Endodermal cell (in vitro differentiated cells): ENCODE measurements at regions not wholly inside any gene's neighbourhood (a gene's known extent, or its start where the extent isn't known, plus 50 kb on each side); places are given as distances from the start of the nearest gene placed in this dataset.

ENCODE experiments used
- DNase-seq: peaks from one replicate; pipeline ENCODE4 v3.0.0-alpha.2; 2017
- H3K27ac ChIP-seq: 2 replicates; pipeline ENCODE4 v1.5.1; 2013; ENCODE audit warnings: mild to moderate bottlenecking, low read depth, low read length, moderate library complexity
- H3K27me3 ChIP-seq: 2 replicates; pipeline ENCODE4 v1.6.1; 2013; ENCODE audit warnings: mild to moderate bottlenecking, low read length, moderate library complexity; ENCODE audit not compliant: insufficient read depth, control insufficient read depth, poor library complexity, severe bottlenecking
- H3K36me3 ChIP-seq: 2 replicates; pipeline ENCODE4 v1.7.0; 2013; ENCODE audit warnings: mild to moderate bottlenecking, low read length, moderate library complexity; ENCODE audit not compliant: control insufficient read depth, insufficient read depth
- H3K4me1 ChIP-seq: one replicate; pipeline ENCODE4 v1.7.0; 2013; ENCODE audit warnings: low read length; ENCODE audit not compliant: control insufficient read depth, insufficient read depth
- H3K4me3 ChIP-seq: 2 replicates; pipeline ENCODE4 v1.5.1; 2013; ENCODE audit warnings: mild to moderate bottlenecking, low read length, moderate library complexity
- H3K9ac ChIP-seq: 2 replicates; pipeline ENCODE4 v1.6.1; 2013; ENCODE audit warnings: mild to moderate bottlenecking, low read length, moderate library complexity; ENCODE audit not compliant: poor library complexity, severe bottlenecking; ENCODE audit errors: extremely low read depth
- H3K9me3 ChIP-seq: 2 replicates; pipeline ENCODE4 v1.6.1; 2013; ENCODE audit warnings: mild to moderate bottlenecking, low read length, moderate library complexity; ENCODE audit not compliant: control insufficient read depth
- H3K27ac Mint-ChIP-seq: 2 replicates; pipeline ENCODE4 v1.8.0; 2020; ENCODE audit warnings: mixed read lengths
- H3K27me3 Mint-ChIP-seq: 2 replicates; pipeline ENCODE4 v1.8.0; 2021; ENCODE audit warnings: mild to moderate bottlenecking, mixed read lengths; ENCODE audit not compliant: insufficient read depth
- H3K36me3 Mint-ChIP-seq: 2 replicates; pipeline ENCODE4 v1.8.0; 2020; ENCODE audit warnings: low read depth, mixed read lengths
- H3K4me1 Mint-ChIP-seq: 2 replicates; pipeline ENCODE4 v1.8.0; 2020; ENCODE audit warnings: mixed read lengths
- H3K4me3 Mint-ChIP-seq: 2 replicates; pipeline ENCODE4 v1.8.0; 2020; ENCODE audit warnings: mild to moderate bottlenecking, moderate library complexity, mixed read lengths
- H3K9me3 Mint-ChIP-seq: 2 replicates; pipeline ENCODE4 v1.8.0; 2020; ENCODE audit warnings: mild to moderate bottlenecking, mixed read lengths
- CTCF ChIP-seq: fragments of 200-600 bp; sonication (generic); conservative IDR thresholded peaks from 2 replicates; pipeline ENCODE4 v1.5.0; 2021; ENCODE audit warnings: antibody characterized with exemption, mild to moderate bottlenecking
- WGBS, 2 experiments: methylation state at CpG; one replicate each; pipeline versions ENCODE4 v1.1.5 to v1.1.7; 2013; ENCODE audit warnings: missing lambda C conversion rate in 2 of 2, mixed read lengths in 1 of 2; ENCODE audit not compliant: insufficient coverage in 1 of 2, insufficient read length in 1 of 2; 5-methylcytosine and 5-hydroxymethylcytosine counted together

GRCh38 chr1:2855206-2856065 lies 53.9 kb upstream of the TTC34 start:
- TF ChIP-seq CTCF, result no peak
- H3K9ac ChIP-seq, result no peak overlapping the region
- no peak for DNase-seq
- no peak overlapping the region for H3K4me3 ChIP-seq
- no peaks in the 10 kb centered on the region for H3K4me1 Mint-ChIP-seq
- H3K9me3 ChIP-seq, result peaks cover 49% of the 10 kb centered on the region
- H3K4me1 ChIP-seq, result no peaks in the 10 kb centered on the region
- no peaks in the 10 kb centered on the region for H3K27me3 ChIP-seq
- no peak overlapping the region for H3K27ac Mint-ChIP-seq
- WGBS, 2 experiments, result 91% methylated on average over 37 to 57 of the region's 57 CpGs
- H3K36me3 ChIP-seq, result no peaks in the 10 kb centered on the region
- no peak overlapping the region for H3K27ac ChIP-seq
- H3K36me3 Mint-ChIP-seq, result peaks cover 9% of the 10 kb centered on the region
- H3K27me3 Mint-ChIP-seq, result no peaks in the 10 kb centered on the region
- peaks cover 81% of the 10 kb centered on the region for H3K9me3 Mint-ChIP-seq
- no peak overlapping the region for H3K4me3 Mint-ChIP-seq

- H3K27me3 ChIP-seq, result no peaks in the 10 kb centered on the region
- no peaks in the 10 kb centered on the region for H3K4me1 Mint-ChIP-seq
- H3K4me3 Mint-ChIP-seq, result no peak overlapping the region
- peaks cover 6% of the 10 kb centered on the region for H3K36me3 Mint-ChIP-seq
- no peak for TF ChIP-seq CTCF
- no peak for DNase-seq
- H3K9me3 Mint-ChIP-seq, result peaks cover 81% of the 10 kb centered on the region
- H3K4me3 ChIP-seq, result no peak overlapping the region
- no peaks in the 10 kb centered on the region for H3K36me3 ChIP-seq
- H3K27ac ChIP-seq, result no peak overlapping the region
- H3K27ac Mint-ChIP-seq, result no peak overlapping the region
- WGBS, 2 experiments, result 82 to 85% methylated on average over 8 to 13 of the region's 13 CpGs
- no peaks in the 10 kb centered on the region for H3K27me3 Mint-ChIP-seq
- H3K9ac ChIP-seq, result no peak overlapping the region
- peaks cover 45% of the 10 kb centered on the region for H3K9me3 ChIP-seq
- H3K4me1 ChIP-seq, result no peaks in the 10 kb centered on the region
Measured at GRCh38 chr1:2856066-2856390, 54.5 kb upstream of the TTC34 start.

GRCh38 chr1:2856676-2857375 lies 55.3 kb upstream of the TTC34 start:
- Mint-ChIP-seq H3K4me3 (no peak overlapping the region), H3K27me3 (no peaks in the 10 kb centered on the region), H3K27ac (no peak overlapping the region), H3K9me3 (peaks cover 81% of the 10 kb centered on the region), H3K4me1 (no peaks in the 10 kb centered on the region), H3K36me3 (peaks cover 6% of the 10 kb centered on the region)
- H3K9ac ChIP-seq, result no peak overlapping the region
- no peak for TF ChIP-seq CTCF
- H3K27me3 ChIP-seq, result no peaks in the 10 kb centered on the region
- peaks cover 45% of the 10 kb centered on the region for H3K9me3 ChIP-seq
- WGBS, 2 experiments, result 75% methylated on average over 6 to 23 of the region's 23 CpGs
- H3K36me3 ChIP-seq, result no peaks in the 10 kb centered on the region
- H3K4me1 ChIP-seq, result no peaks in the 10 kb centered on the region
- H3K4me3 ChIP-seq, result no peak overlapping the region
- DNase-seq, result no peak
- H3K27ac ChIP-seq, result no peak overlapping the region
